Lung (tissue), 11 donors: ENCODE measurements at regions not wholly inside any gene's neighbourhood (a gene's known extent, or its start where the extent isn't known, plus 50 kb on each side); places are given as distances from the start of the nearest gene placed in this dataset.

Source experiments
- ATAC-seq: fragments of 200-7000 bp; cut with Tn5 transposase; one replicate; pipeline ENCODE4 v1.9.1; 2020; ENCODE audit warnings: moderate number of reproducible peaks; ENCODE audit not compliant: insufficient read depth, low FRiP score
- DNase-seq, 3 donors: peaks; one replicate each; pipeline ENCODE4 v3.0.0-alpha.2; 2013 to 2017
- H3K27ac ChIP-seq, 2 donors: one replicate each; pipeline ENCODE4 v1.5.1; 2013; ENCODE audit warnings: mild to moderate bottlenecking in 2 of 2, moderate library complexity in 2 of 2, control low read depth in 1 of 2, inconsistent platforms in 1 of 2, low read depth in 1 of 2, low read length in 1 of 2
- H3K27me3 ChIP-seq, 3 donors: one replicate each; pipeline ENCODE4 v1.5.1; 2013; ENCODE audit warnings: low read length in 2 of 3; ENCODE audit not compliant: control insufficient read depth in 3 of 3, insufficient read depth in 3 of 3
- H3K36me3 ChIP-seq, 4 donors: one replicate each; pipeline ENCODE4 v1.5.1; 2013; ENCODE audit warnings: low read length in 4 of 4, mild to moderate bottlenecking in 1 of 4, moderate library complexity in 1 of 4; ENCODE audit not compliant: control insufficient read depth in 4 of 4, insufficient read depth in 4 of 4
- H3K4me1 ChIP-seq, 5 donors: one replicate each; pipeline ENCODE4 v1.5.1; 2013; ENCODE audit warnings: low read length in 5 of 5, mild to moderate bottlenecking in 2 of 5, moderate library complexity in 1 of 5; ENCODE audit not compliant: control insufficient read depth in 5 of 5, insufficient read depth in 5 of 5
- H3K4me3 ChIP-seq: one replicate; pipeline ENCODE4 v1.5.1; 2013; ENCODE audit warnings: mild to moderate bottlenecking, control low read depth, moderate library complexity
- H3K9ac ChIP-seq, 2 donors: one replicate each; pipeline ENCODE4 v1.5.1; 2013; ENCODE audit warnings: low read length in 2 of 2, control low read depth in 1 of 2; ENCODE audit not compliant: insufficient read depth in 1 of 2
- H3K9me3 ChIP-seq, 4 donors: one replicate each; pipeline ENCODE4 v1.5.1; 2013; ENCODE audit warnings: low read length in 3 of 4, mild to moderate bottlenecking in 1 of 4, moderate library complexity in 1 of 4; ENCODE audit not compliant: control insufficient read depth in 4 of 4, insufficient read depth in 3 of 4
- CTCF ChIP-seq: IDR thresholded peaks from 2 replicates; pipeline ENCODE4 v1.5.1; 2012; ENCODE audit warnings: mild to moderate bottlenecking; ENCODE audit errors: control extremely low read depth, extremely low read depth
- WGBS, 2 donors: extraction: QIAGEN DNeasy Blood & Tissue Kit; methylation state at CpG; one replicate each; pipeline ENCODE4 v1.1.7; 2013; 5-methylcytosine and 5-hydroxymethylcytosine counted together
- donor health status: control.
- donor health status: control.
- donor health status: Bipolar disorder and iron deficiency.
- donor health status: healthy.
- donor health status: DM: yes; HTN: yes; CAD: no.

- Histone ChIP-seq H3K4me3 (no peak overlapping the region), H3K27me3 (peaks cover 0 to 14% (median 0%) of the 10 kb centered on the region in 3 donors), H3K36me3 (peaks cover 0 to 26% (median 12%) of the 10 kb centered on the region in 4 donors), H3K9ac (no peak overlapping the region), H3K9me3 (peaks cover 0 to 4% (median 2%) of the 10 kb centered on the region in 4 donors), H3K4me1 (peaks cover 0 to 28% (median 6%) of the 10 kb centered on the region in 5 donors), H3K27ac (peak overlapping the region in 1 of 2 donors; percentile 37)
- no peak for ATAC-seq
- no peak for TF ChIP-seq CTCF
- 57 to 78% methylated on average over 11 of the region's 11 CpGs for WGBS, 2 donors
- DNase-seq: no peak
Measured at GRCh38 chr1:9179463-9180110, 50.7 kb upstream of the GPR157 start.

- no peak for ATAC-seq
- H3K27ac ChIP-seq: peak overlapping the region in 1 of 2 donors; percentile 37
Measured at GRCh38 chr1:9180111-9180819, 51.4 kb upstream of the GPR157 start.

DNA sequence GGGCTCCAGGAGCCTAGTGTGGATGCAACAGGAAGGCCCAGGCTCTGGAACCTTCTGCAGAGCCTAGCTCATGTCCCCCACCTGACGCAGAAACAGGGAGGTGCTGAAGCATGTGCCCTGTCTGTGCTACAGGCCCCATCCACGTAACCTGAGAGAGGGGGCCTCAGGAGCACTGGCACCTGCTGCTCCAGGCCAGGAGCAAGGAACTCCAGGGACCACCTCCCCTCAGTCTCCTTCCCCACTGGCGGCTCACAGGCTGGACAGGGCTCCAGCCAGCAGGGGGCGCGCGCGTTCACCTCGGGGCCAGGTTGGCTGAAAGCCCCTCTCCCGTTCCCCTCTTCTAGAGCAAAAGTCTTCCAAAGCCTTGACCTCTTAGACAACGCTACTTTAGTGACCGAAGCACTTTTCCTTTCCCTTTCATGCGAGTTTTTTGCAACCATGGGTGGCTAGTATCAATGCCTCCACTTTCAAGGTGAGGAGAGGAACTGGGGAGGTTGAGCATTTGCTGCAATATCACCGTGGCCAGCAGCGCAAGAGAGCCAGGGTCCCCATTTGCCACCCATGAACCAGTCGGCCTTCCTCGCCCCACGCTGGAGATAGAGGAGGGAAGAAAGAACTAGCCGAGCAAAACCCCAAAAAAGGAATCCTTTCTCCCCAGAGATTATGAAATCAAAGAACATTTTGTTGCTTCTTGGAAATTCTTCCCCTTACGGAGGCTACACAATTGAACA lies 52.4 kb upstream of the GPR157 start:
- H3K27ac ChIP-seq: peak overlapping the region in 1 of 2 donors; percentile 49
- peak overlapping the region in 1 of 2 donors; percentile 4 for H3K9ac ChIP-seq
- H3K4me1 ChIP-seq: peaks cover 0 to 30% (median 6%) of the 10 kb centered on the region in 5 donors
- H3K36me3 ChIP-seq: peaks cover 0 to 18% (median 7%) of the 10 kb centered on the region in 4 donors
- DNase-seq (peak; percentile 72 to 73 (median 73)), ATAC-seq (peak; percentile 63)
- TF ChIP-seq CTCF: peak; percentile 54
- H3K27me3 ChIP-seq: peaks cover 0 to 14% (median 0%) of the 10 kb centered on the region in 3 donors
- 13 to 15% methylated on average over 19 of the region's 19 CpGs for WGBS, 2 donors
- H3K9me3 ChIP-seq: peaks cover 0 to 4% (median 0%) of the 10 kb centered on the region in 4 donors
- peak overlapping the region; percentile 5 for H3K4me3 ChIP-seq

More at GRCh38 chr1:9180111-9180819, 51.4 kb upstream of the GPR157 start:
- Histone ChIP-seq H3K9ac (no peak overlapping the region), H3K36me3 (peaks cover 0 to 22% (median 8%) of the 10 kb centered on the region in 4 donors), H3K4me1 (peaks cover 0 to 29% (median 6%) of the 10 kb centered on the region in 5 donors), H3K27me3 (peaks cover 0 to 14% (median 0%) of the 10 kb centered on the region in 3 donors), H3K4me3 (no peak overlapping the region), H3K9me3 (peaks cover 0 to 4% (median 0%) of the 10 kb centered on the region in 4 donors)
- no peak for DNase-seq
- 79 to 81% methylated on average over 8 of the region's 8 CpGs for WGBS, 2 donors
- no peak for TF ChIP-seq CTCF
